RWPE2 (cell line): ENCODE measurements at regions not wholly inside any gene's neighbourhood (a gene's known extent, or its start where the extent isn't known, plus 50 kb on each side); places are given as distances from the start of the nearest gene placed in this dataset.
A peak's percentile ranks its signal among the peaks of the same experiment; 100 is the strongest.
"Not testable (repeated sequence)": the region's sequence is repeated elsewhere in the genome, so short reads cannot be mapped to it uniquely, and the experiment has no call there.

Experiments used
- ATAC-seq: fragments of 200-7000 bp; cut with Tn5 transposase; 3 replicates; pipeline ENCODE4 v1.9.1; 2021; ENCODE audit warnings: low read depth
- DNase-seq: peaks from one replicate; pipeline ENCODE4 v3.0.0-alpha.2; 2020; ENCODE audit warnings: low spot score
- H3K27ac ChIP-seq: fragments of 450-650 bp; 2 replicates; pipeline ENCODE4 v1.5.1; 2017; ENCODE audit warnings: mild to moderate bottlenecking; ENCODE audit not compliant: poor library complexity, severe bottlenecking
- H3K27me3 ChIP-seq: fragments of 250-450 bp; sonication (Bioruptor Pico); 2 replicates; pipeline ENCODE4 v1.5.1; 2021; ENCODE audit warnings: mild to moderate bottlenecking, moderate library complexity; ENCODE audit not compliant: insufficient read depth, poor library complexity, severe bottlenecking
- H3K36me3 ChIP-seq: fragments of 250-450 bp; sonication (Bioruptor Pico); 2 replicates; pipeline ENCODE4 v1.5.1; 2020; ENCODE audit warnings: low read depth, mild to moderate bottlenecking, moderate library complexity
- H3K4me1 ChIP-seq: fragments of 250-450 bp; sonication (Bioruptor Pico); 2 replicates; pipeline ENCODE4 v1.5.1; 2021; ENCODE audit warnings: mild to moderate bottlenecking, moderate library complexity; ENCODE audit not compliant: insufficient read depth, poor library complexity, severe bottlenecking
- H3K4me3 ChIP-seq: fragments of 250-450 bp; sonication (Bioruptor Pico); 2 replicates; pipeline ENCODE4 v1.5.1; 2021; ENCODE audit warnings: mild to moderate bottlenecking, moderate library complexity; ENCODE audit not compliant: severe bottlenecking
- H3K9me3 ChIP-seq: fragments of 250-450 bp; sonication (Bioruptor Pico); 2 replicates; pipeline ENCODE4 v1.5.1; 2021; ENCODE audit warnings: mild to moderate bottlenecking, moderate library complexity; ENCODE audit not compliant: severe bottlenecking
- CTCF ChIP-seq: fragments of 450-650 bp; IDR thresholded peaks from one replicate; pipeline ENCODE4 v1.5.1; 2017; ENCODE audit warnings: mild to moderate bottlenecking, moderate library complexity; ENCODE audit not compliant: poor library complexity, severe bottlenecking

DNA sequence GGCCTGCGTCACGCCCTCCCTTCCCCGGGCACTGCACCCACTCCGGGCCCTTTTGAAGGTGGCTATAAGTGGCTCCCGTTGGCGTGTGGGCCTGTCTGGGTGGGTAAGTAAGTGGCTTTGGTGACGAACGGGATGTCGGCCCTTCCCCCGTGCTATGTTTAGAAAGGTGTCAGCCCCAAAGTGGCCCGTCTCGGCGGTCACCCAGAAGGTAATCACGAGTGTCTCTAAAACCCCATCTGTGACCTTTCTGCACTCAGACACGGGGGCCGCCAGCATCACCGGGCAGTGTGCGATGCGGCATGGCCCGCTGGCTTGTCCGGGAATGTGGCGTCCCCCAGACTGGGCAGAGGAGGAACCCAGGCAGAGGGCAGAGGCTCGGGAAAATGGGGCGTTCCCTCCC, 88.2 kb downstream of the IRX5 start:
- H3K9me3 ChIP-seq: peaks cover 4% of the 10 kb centered on the region
- DNase-seq (no peak), ATAC-seq (no peak)
- no peaks in the 10 kb centered on the region for H3K36me3 ChIP-seq
- H3K27ac ChIP-seq: no peak overlapping the region
- TF ChIP-seq CTCF: no peak
- no peak overlapping the region for H3K4me3 ChIP-seq
- no peaks in the 10 kb centered on the region for H3K4me1 ChIP-seq
- H3K27me3 ChIP-seq: peaks cover 4% of the 10 kb centered on the region

GRCh38 chr16:55019419-55020131, 88.9 kb downstream of the IRX5 start:
- Histone ChIP-seq H3K4me3 (no peak overlapping the region), H3K9me3 (peaks cover 4% of the 10 kb centered on the region), H3K36me3 (no peaks in the 10 kb centered on the region), H3K4me1 (no peaks in the 10 kb centered on the region), H3K27me3 (peaks cover 7% of the 10 kb centered on the region), H3K27ac (no peak overlapping the region)
- no peak for ATAC-seq
- TF ChIP-seq CTCF: no peak
- DNase-seq: no peak

DNA sequence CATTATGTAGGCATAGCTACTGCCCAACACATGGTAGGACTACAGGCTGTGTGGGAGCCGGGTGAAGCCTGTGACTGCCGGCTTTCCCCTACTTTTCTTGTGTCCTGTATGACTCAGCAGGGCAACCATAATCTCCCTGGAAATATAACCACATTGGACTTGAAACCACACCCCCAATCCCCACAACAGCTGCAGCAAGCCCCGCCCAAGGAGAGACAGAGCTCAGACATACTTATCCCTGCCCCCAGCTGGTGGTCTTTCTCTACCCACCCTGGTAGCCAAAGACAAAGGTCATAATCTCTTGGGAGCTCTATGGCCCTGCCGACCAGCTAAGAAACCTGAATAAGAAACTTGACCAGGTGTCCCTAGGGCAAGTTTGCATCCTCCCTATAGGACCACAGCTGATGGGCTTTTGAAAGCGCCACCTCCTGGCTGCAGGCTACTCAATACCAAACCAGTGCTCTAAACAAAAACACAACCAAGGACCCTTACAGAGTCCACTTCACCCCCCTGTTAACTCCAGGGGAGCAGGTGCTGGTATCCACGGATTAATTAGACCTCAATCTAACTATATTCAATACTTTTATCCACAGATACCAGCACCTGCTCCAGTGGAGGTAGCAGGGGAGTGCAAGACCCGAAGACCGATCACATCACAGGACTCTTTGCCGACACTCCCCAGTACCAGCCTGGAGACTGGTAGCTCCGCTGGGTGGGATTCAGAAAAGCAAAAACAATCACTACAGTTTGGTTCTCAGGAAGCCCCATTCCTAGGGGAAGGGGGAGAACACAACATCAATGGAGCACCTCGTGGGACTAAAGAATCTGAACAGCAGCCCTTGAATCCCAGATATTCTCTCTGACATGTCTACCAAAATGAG, 91.2 kb downstream of the IRX5 start:
- TF ChIP-seq CTCF: peak; percentile 11
- H3K4me3 ChIP-seq: no peak overlapping the region
- H3K36me3 ChIP-seq: no peaks in the 10 kb centered on the region
- DNase-seq (no peak), ATAC-seq (peak; percentile 68)
- peaks cover 11% of the 10 kb centered on the region for H3K27me3 ChIP-seq
- peaks cover 4% of the 10 kb centered on the region for H3K9me3 ChIP-seq
- H3K4me1 ChIP-seq: no peaks in the 10 kb centered on the region
- H3K27ac ChIP-seq: no peak overlapping the region

GRCh38 chr16:55027260-55027659, 96.6 kb downstream of the IRX5 start:
- not testable (repeated sequence) for H3K27ac ChIP-seq, H3K36me3 ChIP-seq, H3K4me3 ChIP-seq, DNase-seq, H3K4me1 ChIP-seq, ATAC-seq, H3K9me3 ChIP-seq
- H3K27me3 ChIP-seq: peaks cover 10% of the 10 kb centered on the region

DNA sequence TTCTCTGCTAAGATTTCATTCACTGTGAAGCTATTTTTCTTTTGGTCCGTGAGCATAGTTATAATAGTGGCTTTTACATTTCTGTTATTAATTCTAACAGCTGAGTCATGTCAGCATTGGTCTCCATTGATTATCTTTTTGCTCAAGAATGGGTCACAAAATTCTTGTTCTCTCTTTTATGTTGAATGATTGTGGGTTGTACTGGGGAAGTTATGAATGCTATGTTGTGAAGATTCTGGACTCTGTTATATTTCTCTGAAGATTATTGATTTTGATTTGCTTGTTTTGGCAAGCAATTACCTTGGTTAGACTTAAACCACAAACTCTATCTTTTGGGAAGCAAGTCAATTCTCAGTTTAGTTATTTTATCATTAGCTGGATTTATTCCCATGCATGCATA, 98.8 kb downstream of the IRX5 start:
- Histone ChIP-seq H3K27me3 (peaks cover 9% of the 10 kb centered on the region), H3K36me3 (no peaks in the 10 kb centered on the region), H3K4me1 (no peaks in the 10 kb centered on the region), H3K27ac (no peak overlapping the region), H3K4me3 (no peak overlapping the region), H3K9me3 (no peaks in the 10 kb centered on the region)
- ATAC-seq (no peak), DNase-seq (no peak)
- TF ChIP-seq CTCF: no peak
